ENCODE measurements at regions not wholly inside any gene's neighbourhood (a gene's known extent, or its start where the extent isn't known, plus 50 kb on each side); places are given as distances from the start of the nearest gene placed in this dataset.
"Not testable (repeated sequence)": the region's sequence is repeated elsewhere in the genome, so short reads cannot be mapped to it uniquely, and the experiment has no call there.

GRCh38 chr9:78972303-78972999 lies 599.3 kb upstream of the TLE4 start:
- DNase-seq (ENCODE audit: low read depth): no peak

GRCh38 chr9:78973907-78974306 lies 597.9 kb upstream of the TLE4 start:
- DNase-seq (ENCODE audit: low read depth): no peak

- no peak for DNase-seq (ENCODE audit: low read depth)
These were observed 588.9 kb upstream of the TLE4 start for GRCh38 chr9:78982849-78983248.

GRCh38 chr9:78985084-78985738 lies 586.6 kb upstream of the TLE4 start:
- DNase-seq (ENCODE audit: low read depth): no peak

- no peak for DNase-seq (ENCODE audit: low read depth)
These were observed 585.3 kb upstream of the TLE4 start for GRCh38 chr9:78986446-78986845.

GRCh38 chr9:78989031-78989658 lies 582.6 kb upstream of the TLE4 start:
- no peak for DNase-seq (ENCODE audit: low read depth)

GRCh38 chr9:78994471-78994870 lies 577.3 kb upstream of the TLE4 start:
- no peak for DNase-seq (ENCODE audit: low read depth)

GRCh38 chr9:78994974-78995373 lies 576.8 kb upstream of the TLE4 start:
- DNase-seq (ENCODE audit: low read depth): not testable (repeated sequence)

GRCh38 chr9:78997296-78997695 lies 574.5 kb upstream of the TLE4 start:
- DNase-seq (ENCODE audit: low read depth): no peak

GRCh38 chr9:79000230-79001002 lies 571.3 kb upstream of the TLE4 start:
- DNase-seq (ENCODE audit: low read depth): no peak

GRCh38 chr9:79001012-79001411 lies 570.8 kb upstream of the TLE4 start:
- no peak for DNase-seq (ENCODE audit: low read depth)

GRCh38 chr9:79003514-79003913 lies 568.3 kb upstream of the TLE4 start:
- DNase-seq (ENCODE audit: low read depth): no peak

- DNase-seq (ENCODE audit: low read depth): no peak
These were observed 567.7 kb upstream of the TLE4 start for GRCh38 chr9:79004032-79004431.

- no peak for DNase-seq (ENCODE audit: low read depth)
These were observed 565.2 kb upstream of the TLE4 start for GRCh38 chr9:79006546-79006945.

- DNase-seq (ENCODE audit: low read depth): no peak
These were observed 563.9 kb upstream of the TLE4 start for GRCh38 chr9:79007701-79008483.

GRCh38 chr9:79008916-79009315 lies 562.8 kb upstream of the TLE4 start:
- no peak for DNase-seq (ENCODE audit: low read depth)

- no peak for DNase-seq (ENCODE audit: low read depth)
These were observed 560.3 kb upstream of the TLE4 start for GRCh38 chr9:79011461-79011860.

GRCh38 chr9:79012561-79012960 lies 559.2 kb upstream of the TLE4 start:
- DNase-seq (ENCODE audit: low read depth): no peak

GRCh38 chr9:79013715-79014610 lies 557.8 kb upstream of the TLE4 start:
- no peak for DNase-seq (ENCODE audit: low read depth)

- no peak for DNase-seq (ENCODE audit: low read depth)
These were observed 556.7 kb upstream of the TLE4 start for GRCh38 chr9:79014929-79015699.

All from activated T-cell treated with anti-CD3 and anti-CD28 coated beads for 1 hour (primary cell).